ENCODE measurements at regions not wholly inside any gene's neighbourhood (a gene's known extent, or its start where the extent isn't known, plus 50 kb on each side); places are given as distances from the start of the nearest gene placed in this dataset.

- Mint-ChIP-seq H3K4me3 (no peak overlapping the region), H3K4me1 (ENCODE audit: low read depth) (no peaks in the 10 kb centered on the region), H3K36me3 (ENCODE audit: low read depth) (no peaks in the 10 kb centered on the region), H3K27ac (no peak overlapping the region), H3K9me3 (peaks cover 3% of the 10 kb centered on the region), H3K27me3 (no peaks in the 10 kb centered on the region)
- no peaks in the 10 kb centered on the region for H3K36me3 ChIP-seq (ENCODE audit: insufficient read depth, low read length)
- no peak overlapping the region for H3K27ac ChIP-seq (ENCODE audit: low read depth in 1 of 2, low read length in 2 of 2)
- CTCF ChIA-PET, result no interaction called here
- H3K4me1 ChIP-seq (ENCODE audit: insufficient read depth, low read length), result no peaks in the 10 kb centered on the region
- H3K27me3 ChIP-seq (ENCODE audit: control insufficient read depth in 1 of 2, insufficient read depth in 2 of 2, low read length in 2 of 2), result no peaks in the 10 kb centered on the region
- no peaks in the 10 kb centered on the region for H3K9me3 ChIP-seq (ENCODE audit: control insufficient read depth in 1 of 2, insufficient read depth in 1 of 2, low read length in 2 of 2)
- POLR2A ChIA-PET, result no interaction called here
- ATAC-seq (ENCODE audit: poor library complexity) (no peak), DNase-seq (no peak)
- no peak for TF ChIP-seq CTCF (IDR thresholded peaks at IDR 0.05)
- H3K4me3 ChIP-seq (ENCODE audit: low read length), result no peak overlapping the region
- intact Hi-C loops (cut with DNase I, micrococcal nuclease), result no loop called here
Observed at GRCh38 chr4:176889776-176890175, 97.1 kb upstream of the VEGFC start.

DNA sequence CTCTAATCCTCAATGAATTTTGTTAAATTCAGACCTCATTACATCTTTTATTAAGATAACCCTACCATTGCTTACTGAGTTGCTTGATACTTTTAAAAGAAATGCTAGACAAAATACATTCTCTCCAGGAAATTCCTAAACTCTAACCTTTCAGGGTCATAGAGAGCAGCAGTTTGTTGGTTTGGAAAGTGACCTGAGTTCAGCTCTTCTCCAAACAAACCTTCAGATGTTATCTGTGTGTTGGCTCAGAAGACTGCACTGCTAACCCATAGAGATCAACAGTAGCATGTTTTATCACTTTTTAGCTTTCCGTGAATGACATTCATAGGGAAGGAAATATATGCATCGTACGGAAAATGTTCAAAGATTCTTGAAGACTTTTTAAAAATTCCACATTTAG lies 101.8 kb upstream of the VEGFC start:
- ATAC-seq (ENCODE audit: poor library complexity), result no peak
- H3K4me3 ChIP-seq (ENCODE audit: low read length), result no peak overlapping the region
- H3K4me3 Mint-ChIP-seq, result no peak overlapping the region
- ChIA-PET POLR2A (no interaction called here), CTCF (no interaction called here)
- no peak overlapping the region for H3K27ac Mint-ChIP-seq
- H3K9me3 ChIP-seq (ENCODE audit: control insufficient read depth in 1 of 2, insufficient read depth in 1 of 2, low read length in 2 of 2), result no peaks in the 10 kb centered on the region
- H3K27me3 Mint-ChIP-seq, result no peaks in the 10 kb centered on the region
- no peak for TF ChIP-seq CTCF (IDR thresholded peaks at IDR 0.05)
- H3K36me3 Mint-ChIP-seq (ENCODE audit: low read depth), result no peaks in the 10 kb centered on the region
- no peak overlapping the region for H3K27ac ChIP-seq (ENCODE audit: low read depth in 1 of 2, low read length in 2 of 2)
- no peaks in the 10 kb centered on the region for H3K4me1 ChIP-seq (ENCODE audit: insufficient read depth, low read length)
- no peaks in the 10 kb centered on the region for H3K27me3 ChIP-seq (ENCODE audit: control insufficient read depth in 1 of 2, insufficient read depth in 2 of 2, low read length in 2 of 2)
- H3K4me1 Mint-ChIP-seq (ENCODE audit: low read depth), result no peaks in the 10 kb centered on the region
- no peaks in the 10 kb centered on the region for H3K36me3 ChIP-seq (ENCODE audit: insufficient read depth, low read length)
- no peaks in the 10 kb centered on the region for H3K9me3 Mint-ChIP-seq
- intact Hi-C loops (cut with DNase I, micrococcal nuclease), result no loop called here
- DNase-seq, result no peak

- Mint-ChIP-seq H3K27ac (no peak overlapping the region), H3K36me3 (ENCODE audit: low read depth) (no peaks in the 10 kb centered on the region), H3K4me1 (ENCODE audit: low read depth) (no peaks in the 10 kb centered on the region), H3K9me3 (no peaks in the 10 kb centered on the region), H3K4me3 (no peak overlapping the region), H3K27me3 (no peaks in the 10 kb centered on the region)
- Histone ChIP-seq H3K4me3 (ENCODE audit: low read length) (no peak overlapping the region), H3K27ac (ENCODE audit: low read depth in 1 of 2, low read length in 2 of 2) (no peak overlapping the region), H3K9me3 (ENCODE audit: control insufficient read depth in 1 of 2, insufficient read depth in 1 of 2, low read length in 2 of 2) (peaks cover 0 to 3% of the 10 kb centered on the region in 2 experiments), H3K4me1 (ENCODE audit: insufficient read depth, low read length) (no peaks in the 10 kb centered on the region), H3K36me3 (ENCODE audit: insufficient read depth, low read length) (no peaks in the 10 kb centered on the region), H3K27me3 (ENCODE audit: control insufficient read depth in 1 of 2, insufficient read depth in 2 of 2, low read length in 2 of 2) (no peaks in the 10 kb centered on the region)
- no peak for ATAC-seq (ENCODE audit: poor library complexity)
- ChIA-PET CTCF (no interaction called here), POLR2A (no interaction called here)
- DNase-seq, result no peak
- no peak for TF ChIP-seq CTCF (IDR thresholded peaks at IDR 0.05)
- intact Hi-C loops (cut with DNase I, micrococcal nuclease), result no loop called here
Observed at GRCh38 chr4:176896211-176896610, 103.5 kb upstream of the VEGFC start.

Measured in CD4-positive, alpha-beta T cell (primary cell).